ENCODE measurements at regions not wholly inside any gene's neighbourhood (a gene's known extent, or its start where the extent isn't known, plus 50 kb on each side); places are given as distances from the start of the nearest gene placed in this dataset.

DNA sequence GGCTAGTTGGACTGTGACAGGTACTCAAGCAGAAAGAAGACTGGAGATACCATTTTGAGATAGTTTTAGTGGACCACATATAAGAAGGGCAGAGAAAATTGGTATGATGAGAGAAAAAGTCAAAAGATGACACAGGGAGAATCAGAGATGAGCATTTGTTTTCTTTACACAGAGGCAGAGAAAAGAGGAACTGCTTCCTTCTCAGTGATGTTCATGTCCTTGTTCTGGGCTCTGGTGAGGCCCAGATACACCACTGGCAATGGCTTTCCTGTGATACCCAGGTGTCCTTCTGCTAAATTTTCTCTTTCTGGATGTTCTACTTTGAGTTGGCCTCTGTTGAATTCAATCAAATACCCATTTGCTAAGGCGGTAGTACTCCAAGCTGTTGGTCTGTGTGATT, 1782.7 kb upstream of the SEL1L start:
- WGBS (ENCODE audit: extremely low coverage, insufficient coverage, insufficient read length) = no CpG with 5 or more reads among the region's 1 CpG
- Histone ChIP-seq H3K4me1 (ENCODE audit: control insufficient read depth in 1 of 2, insufficient read depth in 2 of 2, low read length in 2 of 2) (no peaks in the 10 kb centered on the region), H3K9ac (ENCODE audit: low read length) (no peak overlapping the region), H2BK12ac (ENCODE audit: low read length) (no peak overlapping the region), H3K4me2 (ENCODE audit: low read length) (no peak overlapping the region), H3K18ac (ENCODE audit: low read length) (no peak overlapping the region), H3K79me2 (ENCODE audit: control insufficient read depth, insufficient read depth, low read length, poor library complexity) (no peaks in the 10 kb centered on the region), H2AK5ac (ENCODE audit: low read length) (no peak overlapping the region), H4K12ac (ENCODE audit: low read depth, low read length) (no peak overlapping the region), H3K4ac (ENCODE audit: low read depth, low read length) (no peak overlapping the region), H3K14ac (ENCODE audit: low read length) (no peak overlapping the region), H3K79me1 (ENCODE audit: low read length) (no peaks in the 10 kb centered on the region), H3K36me3 (ENCODE audit: control insufficient read depth in 1 of 2, insufficient read depth in 2 of 2, low read length in 2 of 2) (no peaks in the 10 kb centered on the region), H3K27ac (ENCODE audit: low read depth, low read length) (no peak overlapping the region), H2BK5ac (ENCODE audit: low read depth, low read length, poor library complexity) (no peak overlapping the region), H4K8ac (ENCODE audit: low read depth, low read length) (no peak overlapping the region), H4K91ac (ENCODE audit: low read depth, low read length) (no peak overlapping the region), H3K27me3 (ENCODE audit: insufficient read depth, low read length) (no peaks in the 10 kb centered on the region), H3K4me3 (ENCODE audit: low read depth, low read length) (no peak overlapping the region), H3K9me3 (ENCODE audit: insufficient read depth, low read depth, low read length) (no peaks in the 10 kb centered on the region), H2BK120ac (ENCODE audit: insufficient read depth, low read length, poor library complexity) (no peak overlapping the region), H2AFZ (ENCODE audit: insufficient read depth, low read length, poor library complexity) (no peak overlapping the region), H3K23ac (ENCODE audit: low read length) (no peak overlapping the region)
- no peak for DNase-seq

DNA sequence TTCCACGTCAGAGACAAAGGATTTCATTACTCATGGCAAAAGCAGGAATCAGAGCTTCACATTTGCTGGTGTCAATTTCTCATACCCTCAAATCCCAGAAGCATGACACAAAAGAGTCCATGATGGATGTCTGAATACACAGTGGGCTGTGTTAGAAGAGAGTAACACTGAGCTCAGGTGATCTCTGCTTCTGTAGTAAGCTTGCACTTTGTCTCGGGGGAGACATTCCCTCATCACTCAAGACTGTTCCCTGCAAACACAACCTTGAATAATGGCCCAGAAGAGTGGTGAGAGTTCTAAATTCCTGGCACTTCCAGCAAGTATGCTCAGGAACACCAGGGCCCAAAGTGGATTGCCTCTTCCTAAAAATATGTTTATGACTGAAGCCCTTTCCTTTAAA, 1787.2 kb upstream of the SEL1L start:
- Histone ChIP-seq H4K8ac (ENCODE audit: low read depth, low read length) (no peak overlapping the region), H3K4ac (ENCODE audit: low read depth, low read length) (no peak overlapping the region), H2AK5ac (ENCODE audit: low read length) (no peak overlapping the region), H2BK12ac (ENCODE audit: low read length) (no peak overlapping the region), H4K91ac (ENCODE audit: low read depth, low read length) (no peak overlapping the region), H3K4me1 (ENCODE audit: control insufficient read depth in 1 of 2, insufficient read depth in 2 of 2, low read length in 2 of 2) (no peaks in the 10 kb centered on the region), H2BK120ac (ENCODE audit: insufficient read depth, low read length, poor library complexity) (no peak overlapping the region), H3K79me2 (ENCODE audit: control insufficient read depth, insufficient read depth, low read length, poor library complexity) (no peaks in the 10 kb centered on the region), H3K9me3 (ENCODE audit: insufficient read depth, low read depth, low read length) (no peaks in the 10 kb centered on the region), H3K79me1 (ENCODE audit: low read length) (no peaks in the 10 kb centered on the region), H3K23ac (ENCODE audit: low read length) (no peak overlapping the region), H3K27ac (ENCODE audit: low read depth, low read length) (no peak overlapping the region), H3K18ac (ENCODE audit: low read length) (no peak overlapping the region), H3K4me3 (ENCODE audit: low read depth, low read length) (no peak overlapping the region), H3K9ac (ENCODE audit: low read length) (no peak overlapping the region), H4K12ac (ENCODE audit: low read depth, low read length) (no peak overlapping the region), H3K14ac (ENCODE audit: low read length) (no peak overlapping the region), H2AFZ (ENCODE audit: insufficient read depth, low read length, poor library complexity) (no peak overlapping the region), H3K27me3 (ENCODE audit: insufficient read depth, low read length) (no peaks in the 10 kb centered on the region), H2BK5ac (ENCODE audit: low read depth, low read length, poor library complexity) (no peak overlapping the region), H3K36me3 (ENCODE audit: control insufficient read depth in 1 of 2, insufficient read depth in 2 of 2, low read length in 2 of 2) (no peaks in the 10 kb centered on the region), H3K4me2 (ENCODE audit: low read length) (no peak overlapping the region)
- no peak for DNase-seq
- no CpG with 5 or more reads among the region's 2 CpGs for WGBS (ENCODE audit: extremely low coverage, insufficient coverage, insufficient read length)

DNA sequence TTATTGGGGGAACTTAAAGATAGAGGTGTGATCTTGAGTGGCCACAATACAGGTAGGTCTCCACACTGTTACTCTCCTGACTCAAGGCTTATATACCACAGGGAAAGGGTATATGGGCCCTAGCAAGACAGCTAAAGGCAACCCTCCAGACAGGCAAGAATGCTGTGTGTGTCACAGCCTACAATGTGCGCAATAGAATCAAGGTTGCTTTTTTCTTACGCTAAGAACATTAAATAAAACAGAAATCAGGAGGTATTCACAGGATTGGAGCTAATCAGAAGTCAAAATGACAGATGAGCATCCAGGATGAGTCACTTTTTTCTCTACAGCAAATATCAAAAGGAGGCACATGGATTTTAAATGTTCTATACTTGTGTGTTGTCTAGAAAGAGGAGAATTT, 1797.9 kb upstream of the SEL1L start:
- no peak for DNase-seq
- no peaks in the 10 kb centered on the region for H3K79me2 ChIP-seq (ENCODE audit: control insufficient read depth, insufficient read depth, low read length, poor library complexity)
- H3K9ac ChIP-seq (ENCODE audit: low read length) = no peak overlapping the region
- H3K4ac ChIP-seq (ENCODE audit: low read depth, low read length) = no peak overlapping the region
- H3K27me3 ChIP-seq (ENCODE audit: insufficient read depth, low read length) = no peaks in the 10 kb centered on the region
- no peak overlapping the region for H2BK120ac ChIP-seq (ENCODE audit: insufficient read depth, low read length, poor library complexity)
- H3K36me3 ChIP-seq (ENCODE audit: control insufficient read depth in 1 of 2, insufficient read depth in 2 of 2, low read length in 2 of 2) = no peaks in the 10 kb centered on the region
- H2AFZ ChIP-seq (ENCODE audit: insufficient read depth, low read length, poor library complexity) = no peak overlapping the region
- no peak overlapping the region for H3K4me3 ChIP-seq (ENCODE audit: low read depth, low read length)
- no peak overlapping the region for H3K14ac ChIP-seq (ENCODE audit: low read length)
- no peak overlapping the region for H3K4me2 ChIP-seq (ENCODE audit: low read length)
- no peaks in the 10 kb centered on the region for H3K79me1 ChIP-seq (ENCODE audit: low read length)
- H3K23ac ChIP-seq (ENCODE audit: low read length) = no peak overlapping the region
- no peak overlapping the region for H3K18ac ChIP-seq (ENCODE audit: low read length)
- no peak overlapping the region for H2BK5ac ChIP-seq (ENCODE audit: low read depth, low read length, poor library complexity)
- no peaks in the 10 kb centered on the region for H3K9me3 ChIP-seq (ENCODE audit: insufficient read depth, low read depth, low read length)
- H4K91ac ChIP-seq (ENCODE audit: low read depth, low read length) = no peak overlapping the region
- no peak overlapping the region for H2BK12ac ChIP-seq (ENCODE audit: low read length)
- no peak overlapping the region for H3K27ac ChIP-seq (ENCODE audit: low read depth, low read length)
- no peaks in the 10 kb centered on the region for H3K4me1 ChIP-seq (ENCODE audit: control insufficient read depth in 1 of 2, insufficient read depth in 2 of 2, low read length in 2 of 2)
- H4K8ac ChIP-seq (ENCODE audit: low read depth, low read length) = no peak overlapping the region
- no peak overlapping the region for H2AK5ac ChIP-seq (ENCODE audit: low read length)
- no CpG with 5 or more reads among the region's 2 CpGs for WGBS (ENCODE audit: extremely low coverage, insufficient coverage, insufficient read length)
- no peak overlapping the region for H4K12ac ChIP-seq (ENCODE audit: low read depth, low read length)

DNA sequence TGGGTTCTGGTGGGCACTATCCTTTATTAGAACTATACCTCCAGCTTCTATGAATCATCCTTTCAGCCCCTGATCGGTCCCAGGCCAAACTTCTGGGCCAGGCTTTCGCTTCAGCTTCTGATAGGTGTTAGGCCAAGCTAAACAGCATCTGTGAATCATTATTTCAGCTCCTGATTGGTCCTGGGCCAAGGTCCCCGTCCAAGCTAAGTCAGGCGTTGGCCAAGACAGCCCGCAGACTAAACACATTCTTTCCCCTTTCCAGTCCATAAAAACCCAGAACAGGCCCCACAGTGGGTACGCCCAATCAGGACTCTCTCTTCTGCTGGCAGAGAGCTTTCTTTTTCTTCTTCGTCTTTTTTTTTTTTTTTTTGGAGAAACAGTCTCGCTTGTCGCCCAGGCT, 1808.9 kb upstream of the SEL1L start:
- no peak overlapping the region for H3K4me2 ChIP-seq (ENCODE audit: low read length)
- H2AFZ ChIP-seq (ENCODE audit: insufficient read depth, low read length, poor library complexity) = no peak overlapping the region
- no peak overlapping the region for H2BK12ac ChIP-seq (ENCODE audit: low read length)
- no peak overlapping the region for H3K4ac ChIP-seq (ENCODE audit: low read depth, low read length)
- H3K79me1 ChIP-seq (ENCODE audit: low read length) = no peaks in the 10 kb centered on the region
- no peaks in the 10 kb centered on the region for H3K36me3 ChIP-seq (ENCODE audit: control insufficient read depth in 1 of 2, insufficient read depth in 2 of 2, low read length in 2 of 2)
- no peak overlapping the region for H4K12ac ChIP-seq (ENCODE audit: low read depth, low read length)
- no peak overlapping the region for H3K4me3 ChIP-seq (ENCODE audit: low read depth, low read length)
- DNase-seq = no peak
- H2BK5ac ChIP-seq (ENCODE audit: low read depth, low read length, poor library complexity) = no peak overlapping the region
- no peaks in the 10 kb centered on the region for H3K27me3 ChIP-seq (ENCODE audit: insufficient read depth, low read length)
- H4K8ac ChIP-seq (ENCODE audit: low read depth, low read length) = no peak overlapping the region
- no peak overlapping the region for H4K91ac ChIP-seq (ENCODE audit: low read depth, low read length)
- no peaks in the 10 kb centered on the region for H3K79me2 ChIP-seq (ENCODE audit: control insufficient read depth, insufficient read depth, low read length, poor library complexity)
- no peak overlapping the region for H3K27ac ChIP-seq (ENCODE audit: low read depth, low read length)
- no peaks in the 10 kb centered on the region for H3K4me1 ChIP-seq (ENCODE audit: control insufficient read depth in 1 of 2, insufficient read depth in 2 of 2, low read length in 2 of 2)
- H3K9ac ChIP-seq (ENCODE audit: low read length) = no peak overlapping the region
- H2BK120ac ChIP-seq (ENCODE audit: insufficient read depth, low read length, poor library complexity) = no peak overlapping the region
- no peak overlapping the region for H3K14ac ChIP-seq (ENCODE audit: low read length)
- no peak overlapping the region for H2AK5ac ChIP-seq (ENCODE audit: low read length)
- no peaks in the 10 kb centered on the region for H3K9me3 ChIP-seq (ENCODE audit: insufficient read depth, low read depth, low read length)
- WGBS (ENCODE audit: extremely low coverage, insufficient coverage, insufficient read length) = no CpG with 5 or more reads among the region's 9 CpGs
- H3K18ac ChIP-seq (ENCODE audit: low read length) = no peak overlapping the region
- H3K23ac ChIP-seq (ENCODE audit: low read length) = no peak overlapping the region
